H1 (cell line): ENCODE measurements at regions not wholly inside any gene's neighbourhood (a gene's known extent, or its start where the extent isn't known, plus 50 kb on each side); places are given as distances from the start of the nearest gene placed in this dataset.

Source experiments
- BACH1 ChIP-seq: IDR thresholded peaks from 2 replicates; pipeline ENCODE4 v1.6.1; 2012; ENCODE audit warnings: low read length, improper control_type of control experiment
- CBX8 ChIP-seq: fragments of 300-800, 300-1000 bp; sonication (generic); IDR thresholded peaks from 2 replicates; pipeline ENCODE4 v1.7.1; 2016; ENCODE audit warnings: low read depth, low read length, borderline replicate concordance
- CHD7 ChIP-seq: fragments of 300-600 bp; sonication (generic); IDR thresholded peaks from 2 replicates; pipeline ENCODE4 v1.7.1; 2012; ENCODE audit warnings: low read length, moderate library complexity, mild to moderate bottlenecking, inconsistent platforms; ENCODE audit not compliant: insufficient replicate concordance
- EZH2 ChIP-seq: fragments of 200-600 bp; sonication (generic); IDR thresholded peaks from 2 replicates; pipeline ENCODE4 v1.7.1; 2012; ENCODE audit warnings: low read depth, mild to moderate bottlenecking, moderate library complexity, low read length, inconsistent platforms; ENCODE audit not compliant: severe bottlenecking
- JUND ChIP-seq: IDR thresholded peaks from 2 replicates; pipeline ENCODE4 v1.6.1; 2011; ENCODE audit warnings: mild to moderate bottlenecking, improper control_type of control experiment, low read length
- KDM1A ChIP-seq: fragments of 200-600, 300-600 bp; sonication (generic); IDR thresholded peaks from 2 replicates; pipeline ENCODE4 v1.7.1; 2016; ENCODE audit warnings: mild to moderate bottlenecking, low read length, borderline replicate concordance
- POU5F1 ChIP-seq: IDR thresholded peaks from 2 replicates; pipeline ENCODE4 v1.6.1; 2011; ENCODE audit warnings: low read depth, mild to moderate bottlenecking, low read length, moderate library complexity
- RAD21 ChIP-seq, 2 experiments: IDR thresholded peaks in 1 of 2; conservative IDR thresholded peaks in 1 of 2; 2 replicates each; pipeline ENCODE4 v1.6.1; 2011; ENCODE audit warnings: low read depth in 2 of 2, low read length in 2 of 2, improper control_type of control experiment in 1 of 2, inconsistent platforms in 1 of 2, mild to moderate bottlenecking in 1 of 2, moderate library complexity in 1 of 2
- RNF2 ChIP-seq: fragments of 200-900, 300-1000 bp; sonication (generic); IDR thresholded peaks from 2 replicates; pipeline ENCODE4 v1.7.1; 2016; ENCODE audit warnings: borderline replicate concordance, low read depth, mild to moderate bottlenecking, antibody characterized with exemption, low read length; ENCODE audit not compliant: poor library complexity, severe bottlenecking; ENCODE audit errors: missing control alignments
- SIN3A ChIP-seq, 2 experiments: IDR thresholded peaks in 1 of 2; conservative IDR thresholded peaks in 1 of 2; 2 replicates each; pipeline ENCODE4 v1.6.1; 2011 to 2012; ENCODE audit warnings: low read length in 2 of 2, improper control_type of control experiment in 1 of 2, low read depth in 1 of 2, mild to moderate bottlenecking in 1 of 2
- TCF12 ChIP-seq: IDR thresholded peaks from 2 replicates; pipeline ENCODE4 v1.6.1; 2011; ENCODE audit warnings: low read depth, mild to moderate bottlenecking, low read length

- TF ChIP-seq CHD7 (no peak), RNF2 (no peak), POU5F1 (no peak), TCF12 (no peak), RAD21 (IDR thresholded peaks at IDR 0.05 in 1 of 2, conservative IDR thresholded peaks at IDR 0.05 in 1 of 2; ENCODE audit: low read depth in 2 of 2, low read length in 2 of 2) (no peak), KDM1A (no peak), EZH2 (no peak), BACH1 (no peak), CBX8 (no peak), SIN3A (conservative IDR thresholded peaks at IDR 0.05 in 1 of 2, IDR thresholded peaks at IDR 0.05 in 1 of 2; ENCODE audit: low read depth in 1 of 2, low read length in 2 of 2) (no peak), JUND (no peak)
Observed at GRCh38 chr20:48011025-48011424, 225.7 kb upstream of the SULF2 start (continued).
